Tibial artery (tissue), 4 donors: ENCODE measurements at regions not wholly inside any gene's neighbourhood (a gene's known extent, or its start where the extent isn't known, plus 50 kb on each side); places are given as distances from the start of the nearest gene placed in this dataset.
"Not testable (repeated sequence)": the region's sequence is repeated elsewhere in the genome, so short reads cannot be mapped to it uniquely, and the experiment has no call there.

Source experiments
- DNase-seq, 2 donors: peaks; one replicate each; pipeline ENCODE4 v3.0.0-alpha.2; 2019
- H3K27ac ChIP-seq, 2 donors: fragments of 200-600 bp; sonication (generic) in 1 of 2; 1 replicate in 1 of 2; 2 replicates in 1 of 2; pipeline ENCODE4 v1.5.1; 2018 to 2019; ENCODE audit warnings: mild to moderate bottlenecking in 1 of 2
- H3K27me3 ChIP-seq, 2 donors: fragments of 200-600 bp; sonication (generic) in 1 of 2; one replicate each; pipeline versions ENCODE4 v1.5.1 to v1.6.0; 2016 to 2019
- H3K36me3 ChIP-seq, 3 donors: fragments of 200-600 bp; sonication (generic) in 2 of 3; one replicate each; pipeline ENCODE4 v1.5.1; 2016 to 2019; ENCODE audit warnings: mild to moderate bottlenecking in 2 of 3
- H3K4me1 ChIP-seq, 4 donors: fragments of 200-600 bp; sonication (generic) in 2 of 4; 1 replicate in 3 of 4; 2 replicates in 1 of 4; pipeline ENCODE4 v1.5.1; 2016 to 2019
- H3K4me3 ChIP-seq, 2 donors: fragments of 200-600 bp; sonication (generic) in 1 of 2; 1 replicate in 1 of 2; 2 replicates in 1 of 2; pipeline ENCODE4 v1.5.1; 2018 to 2019; ENCODE audit warnings: mild to moderate bottlenecking in 2 of 2
- H3K9me3 ChIP-seq, 3 donors: fragments of 200-600 bp; sonication (generic) in 1 of 3; one replicate each; pipeline ENCODE4 v1.5.1; 2016 to 2019
- CTCF ChIP-seq, 2 experiments: fragments of 200-600 bp in 1 of 2; fragments of 450-650 bp in 1 of 2; IDR thresholded peaks; one replicate each; pipeline ENCODE4 v1.5.1; 2017 to 2019; ENCODE audit warnings: antibody characterized with exemption in 2 of 2, mild to moderate bottlenecking in 1 of 2, moderate library complexity in 1 of 2
- intact Hi-C: fragments of 100-400 bp; cut with DNase I; formaldehyde crosslinking; loops from one replicate; pipeline ENCODE4 v1.15.0; 2023; ENCODE audit warnings: low total_unique reads

GRCh38 chr12:4144676-4145075, 128.9 kb upstream of the CCND2 start:
- Histone ChIP-seq H3K4me3 (no peak overlapping the region), H3K36me3 (no peaks in the 10 kb centered on the region), H3K4me1 (no peaks in the 10 kb centered on the region), H3K27me3 (no peaks in the 10 kb centered on the region), H3K27ac (no peak overlapping the region), H3K9me3 (no peaks in the 10 kb centered on the region)
- intact Hi-C loops, result no loop called here
- DNase-seq, result no peak
- no peak for TF ChIP-seq CTCF (IDR thresholded peaks at IDR 0.05)

DNA sequence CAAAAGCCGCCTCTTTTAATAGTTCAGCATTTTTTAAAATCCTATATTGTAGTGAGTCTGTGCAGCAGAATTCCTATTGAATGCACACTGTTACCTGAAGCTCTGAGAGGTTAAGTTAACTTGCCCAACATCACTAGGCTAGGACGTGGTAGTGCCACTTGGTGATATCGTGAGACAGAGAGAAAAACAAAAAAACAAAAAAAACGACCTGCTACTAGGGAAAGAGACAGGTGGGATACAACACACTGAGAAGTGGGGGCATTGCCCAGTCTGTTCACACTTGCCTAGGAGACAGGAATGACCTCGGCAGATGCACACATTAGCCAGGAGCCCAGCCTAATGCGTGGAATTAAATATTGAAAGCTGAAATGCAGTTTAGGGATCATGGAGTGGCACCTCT, 129.7 kb upstream of the CCND2 start:
- TF ChIP-seq CTCF (IDR thresholded peaks at IDR 0.05), result no peak
- Histone ChIP-seq H3K27ac (no peak overlapping the region), H3K27me3 (no peaks in the 10 kb centered on the region), H3K36me3 (no peaks in the 10 kb centered on the region), H3K9me3 (no peaks in the 10 kb centered on the region), H3K4me1 (no peaks in the 10 kb centered on the region), H3K4me3 (no peak overlapping the region)
- no peak for DNase-seq
- intact Hi-C loops, result no loop called here

GRCh38 chr12:4141348-4142270, 132.0 kb upstream of the CCND2 start:
- no peak for TF ChIP-seq CTCF (IDR thresholded peaks at IDR 0.05)
- Histone ChIP-seq H3K27ac (no peak overlapping the region), H3K4me3 (no peak overlapping the region), H3K9me3 (no peaks in the 10 kb centered on the region), H3K36me3 (no peaks in the 10 kb centered on the region), H3K4me1 (no peaks in the 10 kb centered on the region), H3K27me3 (no peaks in the 10 kb centered on the region)
- intact Hi-C loops, result no loop called here
- peak in 1 of 2 donors; percentile 1 for DNase-seq

DNA sequence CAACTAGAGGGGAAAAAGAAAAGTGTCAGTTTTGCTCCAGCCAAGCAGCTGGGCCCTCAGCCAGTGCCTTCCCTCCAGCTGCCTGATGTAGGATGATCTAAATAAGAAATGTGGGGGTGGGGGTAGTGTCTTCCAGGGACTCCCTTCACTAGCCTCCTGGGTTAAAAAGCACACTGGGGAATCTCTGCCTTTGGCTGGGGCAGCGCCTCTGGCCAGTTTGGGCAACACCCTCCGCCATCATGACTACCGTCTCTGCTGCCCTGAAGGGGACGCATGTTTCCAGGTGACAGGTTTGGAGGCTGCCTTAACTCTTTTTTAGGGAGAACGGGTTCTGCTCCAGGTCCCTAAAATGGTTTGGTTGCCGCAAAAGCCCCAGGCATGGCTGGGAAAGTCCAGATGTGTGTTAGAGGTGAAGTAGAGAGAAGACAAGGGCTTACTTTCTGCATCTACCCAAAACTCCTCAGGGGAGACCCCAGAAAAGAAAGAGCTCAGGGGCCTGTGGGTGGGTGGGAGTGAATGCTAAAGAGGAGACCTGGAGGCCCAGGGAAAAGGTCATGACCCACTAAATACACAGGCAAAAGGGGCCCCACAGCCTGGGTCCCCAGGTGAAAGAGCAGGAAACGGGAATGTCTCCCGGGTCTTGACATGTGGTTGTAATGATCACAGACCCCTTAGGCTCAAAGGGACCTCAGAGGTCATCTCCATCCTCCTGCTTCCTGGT, 132.8 kb upstream of the CCND2 start:
- H3K36me3 ChIP-seq, result no peaks in the 10 kb centered on the region
- peak in 1 of 2 donors; percentile 44 for DNase-seq
- intact Hi-C loops, result no loop called here
- no peak overlapping the region for H3K27ac ChIP-seq
- H3K4me1 ChIP-seq, result no peaks in the 10 kb centered on the region
- TF ChIP-seq CTCF (IDR thresholded peaks at IDR 0.05), result no peak
- H3K9me3 ChIP-seq, result no peaks in the 10 kb centered on the region
- H3K4me3 ChIP-seq, result no peak overlapping the region
- peaks cover 0 to under 1% of the 10 kb centered on the region in 2 donors for H3K27me3 ChIP-seq

- intact Hi-C loops, result no loop called here
- no peak overlapping the region for H3K27ac ChIP-seq
- H3K9me3 ChIP-seq, result no peaks in the 10 kb centered on the region
- H3K36me3 ChIP-seq, result no peaks in the 10 kb centered on the region
- no peaks in the 10 kb centered on the region for H3K4me1 ChIP-seq
- DNase-seq, result no peak
- H3K27me3 ChIP-seq, result peaks cover 0 to 9% of the 10 kb centered on the region in 2 donors
- H3K4me3 ChIP-seq, result no peak overlapping the region
- no peak for TF ChIP-seq CTCF (IDR thresholded peaks at IDR 0.05)
These were observed 134.4 kb upstream of the CCND2 start for GRCh38 chr12:4139191-4139590.

DNA sequence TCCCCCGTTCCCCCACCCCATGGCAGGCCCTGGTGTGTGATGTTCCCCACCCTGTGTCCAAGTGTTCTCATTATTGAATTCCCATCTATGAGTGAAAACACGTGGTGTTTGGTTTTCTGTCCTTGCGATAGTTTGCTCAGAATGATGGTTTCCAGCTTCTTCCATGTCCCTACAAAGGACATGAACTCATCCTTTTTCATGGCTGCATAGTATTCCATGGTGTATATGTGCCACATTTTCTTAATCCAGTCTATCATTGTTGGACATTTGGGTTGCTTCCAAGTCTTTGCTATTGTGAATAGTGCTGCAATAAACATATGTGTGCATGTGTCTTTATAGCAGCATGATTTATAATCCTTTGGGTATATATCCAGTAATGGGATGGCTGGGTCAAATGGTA, 135.0 kb upstream of the CCND2 start:
- peaks cover 0 to 11% of the 10 kb centered on the region in 2 donors for H3K27me3 ChIP-seq
- DNase-seq, H3K27ac ChIP-seq, H3K9me3 ChIP-seq, H3K4me3 ChIP-seq, H3K4me1 ChIP-seq, H3K36me3 ChIP-seq, intact Hi-C loops: not testable (repeated sequence)
